Peyer's patch (tissue), 4 donors: ENCODE measurements at regions not wholly inside any gene's neighbourhood (a gene's known extent, or its start where the extent isn't known, plus 50 kb on each side); places are given as distances from the start of the nearest gene placed in this dataset.

ENCODE experiments used
- CTCF ChIP-seq, 6 experiments: fragments of 450-650 bp in 4 of 6; fragments of 200-600 bp in 2 of 6; sonication (generic) in 1 of 6; IDR thresholded peaks; one replicate each; pipeline ENCODE4 v1.5.1; 2017 to 2019; ENCODE audit warnings: antibody characterized with exemption in 6 of 6, mild to moderate bottlenecking in 3 of 6, moderate library complexity in 1 of 6
- POLR2A ChIP-seq, 2 donors: fragments of 450-650 bp; IDR thresholded peaks; one replicate each; pipeline ENCODE4 v1.5.1; 2017; ENCODE audit warnings: antibody characterized with exemption in 2 of 2, mild to moderate bottlenecking in 2 of 2, moderate library complexity in 2 of 2

GRCh38 chr17:51381262-51381661 lies 120.9 kb downstream of the UTP18 start:
- TF ChIP-seq CTCF (IDR thresholded peaks at IDR 0.05) (no peak), POLR2A (IDR thresholded peaks at IDR 0.05) (no peak)
